ENCODE measurements at regions not wholly inside any gene's neighbourhood (a gene's known extent, or its start where the extent isn't known, plus 50 kb on each side); places are given as distances from the start of the nearest gene placed in this dataset.
A peak's percentile ranks its signal among the peaks of the same experiment; 100 is the strongest.

- DNase-seq (ENCODE audit: low spot score), result no peak
Measured at GRCh38 chr12:38139456-38139855, 177.1 kb upstream of the ALG10B start.

GRCh38 chr12:38141239-38141638 lies 175.3 kb upstream of the ALG10B start:
- peak; percentile 42 for DNase-seq (ENCODE audit: low spot score)

GRCh38 chr12:38141861-38142260 lies 174.7 kb upstream of the ALG10B start:
- no peak for DNase-seq (ENCODE audit: low spot score)

- DNase-seq (ENCODE audit: low spot score), result peak; percentile 21
Measured at GRCh38 chr12:38142974-38143373, 173.6 kb upstream of the ALG10B start.

GRCh38 chr12:38144049-38144448 lies 172.5 kb upstream of the ALG10B start:
- DNase-seq (ENCODE audit: low spot score), result peak; percentile 74

GRCh38 chr12:38144601-38145436 lies 171.8 kb upstream of the ALG10B start:
- DNase-seq (ENCODE audit: low spot score), result peak; percentile 92

DNA sequence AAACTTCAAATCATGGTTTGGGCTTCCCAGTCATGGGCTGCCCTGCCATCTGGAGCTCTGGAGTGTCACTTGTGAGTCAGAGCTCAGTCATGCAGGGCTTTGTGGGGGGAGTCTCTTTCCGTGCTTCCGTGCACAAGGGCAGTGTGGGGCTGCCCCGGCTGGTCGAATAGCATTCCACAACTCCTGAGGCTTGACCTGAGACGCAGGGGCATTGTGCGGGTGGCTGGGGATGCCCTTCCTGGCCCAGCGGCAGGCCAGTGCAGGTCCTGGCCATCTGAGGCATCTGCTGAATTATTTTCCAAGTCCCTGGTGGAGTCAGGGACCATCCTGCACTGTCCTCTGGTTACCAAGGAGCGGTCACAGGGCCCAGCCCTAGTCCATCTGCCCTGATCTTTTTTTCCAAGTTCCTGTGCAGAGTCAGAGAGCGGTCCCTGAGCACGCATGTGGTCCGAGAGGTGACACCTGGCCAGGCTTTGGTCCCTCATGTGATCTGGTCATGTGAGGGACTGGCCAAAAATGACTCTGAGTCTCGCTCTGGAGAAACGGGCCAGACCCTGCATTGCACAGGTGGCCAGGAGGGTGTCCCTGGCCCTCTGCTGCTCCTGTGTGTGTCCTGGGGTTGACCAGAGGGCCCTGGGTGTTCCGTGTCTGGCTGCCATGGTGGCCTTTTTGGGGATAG lies 167.0 kb upstream of the ALG10B start:
- DNase-seq (ENCODE audit: low spot score), result peak; percentile 98

- DNase-seq (ENCODE audit: low spot score), result no peak
Measured at GRCh38 chr12:38151991-38152700, 164.4 kb upstream of the ALG10B start.

GRCh38 chr12:38152816-38153736 lies 163.5 kb upstream of the ALG10B start:
- DNase-seq (ENCODE audit: low spot score), result no peak

GRCh38 chr12:38153737-38154061 lies 162.9 kb upstream of the ALG10B start:
- DNase-seq (ENCODE audit: low spot score), result no peak

GRCh38 chr12:38154096-38155019 lies 162.2 kb upstream of the ALG10B start:
- no peak for DNase-seq (ENCODE audit: low spot score)

DNA sequence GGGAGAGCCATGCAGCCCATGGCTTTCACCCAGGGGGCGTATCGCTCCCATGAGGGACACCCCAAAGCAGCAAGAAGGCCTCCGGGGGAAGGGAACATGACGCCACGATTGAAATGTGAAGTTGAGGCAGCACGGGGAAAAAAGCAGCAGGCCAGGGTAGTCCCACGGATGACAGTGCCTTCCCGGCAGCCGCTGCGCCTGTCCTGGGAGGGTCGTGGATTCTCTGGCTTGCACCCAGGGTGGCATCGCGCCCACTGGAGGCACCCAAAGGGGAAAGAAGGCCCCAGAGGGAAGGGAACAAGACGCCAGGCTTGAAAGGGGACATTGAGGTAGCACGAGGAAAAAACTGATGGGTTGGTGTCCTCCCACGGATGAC lies 161.6 kb upstream of the ALG10B start:
- no peak for DNase-seq (ENCODE audit: low spot score)

- no peak for DNase-seq (ENCODE audit: low spot score)
Measured at GRCh38 chr12:38155526-38156496, 160.8 kb upstream of the ALG10B start.

DNA sequence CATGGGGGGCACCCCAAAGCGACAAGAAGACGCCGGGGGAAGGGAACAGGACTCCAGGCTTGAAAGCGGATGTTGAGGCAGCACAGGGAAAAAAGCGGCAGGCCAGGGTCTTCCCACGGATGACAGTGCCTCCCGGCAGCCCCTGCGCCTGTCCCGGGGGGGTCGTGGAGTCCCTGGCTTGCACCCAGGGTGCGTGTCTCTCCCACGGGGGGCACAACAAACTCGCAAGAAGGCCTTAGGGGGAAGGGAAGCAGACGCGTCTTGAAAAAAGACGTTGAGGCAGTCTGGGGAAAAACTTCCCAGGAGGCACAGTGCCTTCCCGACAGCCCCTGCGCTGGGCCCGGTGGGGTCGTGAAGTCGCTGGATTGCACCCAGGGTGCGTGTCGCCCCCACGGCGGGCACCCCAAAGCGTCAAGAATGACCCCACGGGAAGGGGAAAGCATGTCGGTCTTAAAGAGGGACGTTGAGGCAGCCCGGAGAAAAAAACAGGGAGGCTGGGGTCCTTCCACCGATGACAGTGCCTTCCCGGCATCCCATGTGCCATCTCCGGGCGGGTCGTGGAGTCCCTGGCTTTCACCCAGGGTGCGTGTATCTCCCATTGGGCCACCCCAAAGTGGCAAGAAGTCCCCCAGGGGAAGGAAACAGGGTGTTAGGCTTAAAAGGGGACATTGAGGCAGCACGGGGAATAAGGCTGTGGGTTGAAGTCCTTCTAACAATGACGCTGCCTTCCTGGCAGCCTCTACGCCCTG lies 159.9 kb upstream of the ALG10B start:
- no peak for DNase-seq (ENCODE audit: low spot score)

GRCh38 chr12:38157274-38157932 lies 159.2 kb upstream of the ALG10B start:
- no peak for DNase-seq (ENCODE audit: low spot score)

GRCh38 chr12:38157933-38158401 lies 158.6 kb upstream of the ALG10B start:
- DNase-seq (ENCODE audit: low spot score), result no peak

DNA sequence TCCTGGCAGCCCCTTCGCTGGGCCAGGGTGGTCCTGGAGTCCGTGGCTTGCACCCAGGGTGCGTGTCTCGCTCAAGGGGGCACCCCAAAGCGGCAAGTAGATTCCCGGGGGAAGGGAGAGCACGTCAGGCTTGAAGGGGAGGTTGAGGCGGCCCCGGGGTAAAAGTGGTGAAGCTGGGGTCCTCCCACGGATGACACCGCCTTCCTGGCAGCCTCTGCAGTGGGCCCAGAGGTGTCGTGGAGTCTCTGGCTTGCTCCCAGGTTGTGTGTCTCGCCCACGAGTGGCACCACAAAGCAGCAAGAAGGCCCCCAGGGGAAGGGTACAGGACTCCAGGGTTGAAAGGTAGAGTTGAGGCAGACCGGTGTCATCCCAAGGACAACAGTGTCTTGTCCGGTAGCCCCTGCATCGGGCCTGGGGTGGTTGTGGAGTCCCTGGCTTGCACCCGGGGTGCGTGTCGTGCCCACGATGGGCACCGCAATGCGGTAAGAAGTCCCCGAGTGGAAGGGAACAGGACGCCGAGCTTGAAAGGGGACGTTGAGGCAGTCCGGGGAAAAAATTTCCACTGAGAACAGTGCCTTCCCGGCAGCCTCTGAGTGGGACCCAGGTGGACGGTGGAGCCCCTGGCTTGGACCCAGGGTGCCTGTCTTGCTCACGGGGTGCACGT lies 158.0 kb upstream of the ALG10B start:
- no peak for DNase-seq (ENCODE audit: low spot score)

- DNase-seq (ENCODE audit: low spot score), result no peak
Measured at GRCh38 chr12:38159092-38159551, 157.5 kb upstream of the ALG10B start.
